SU-DHL-6 (cell line): ENCODE measurements at regions not wholly inside any gene's neighbourhood (a gene's known extent, or its start where the extent isn't known, plus 50 kb on each side); places are given as distances from the start of the nearest gene placed in this dataset.

ENCODE experiments used
- H2AFZ ChIP-seq: fragments of 200-600 bp; sonication (generic); 2 replicates; pipeline ENCODE4 v1.6.1; 2014; ENCODE audit warnings: low read depth, mild to moderate bottlenecking, moderate library complexity, mixed read lengths, antibody characterized with exemption, low read length; ENCODE audit not compliant: severe bottlenecking
- H3F3A ChIP-seq: fragments of 200-600 bp; shearing (Covaris generic); 2 replicates; pipeline ENCODE4 v1.6.0; 2016; ENCODE audit warnings: antibody characterized with exemption, mild to moderate bottlenecking; ENCODE audit not compliant: insufficient read depth
- H3K27ac ChIP-seq: fragments of 200-600 bp; sonication (generic); 2 replicates; pipeline ENCODE4 v1.5.1; 2016; ENCODE audit warnings: low read depth, mild to moderate bottlenecking, low read length, moderate library complexity, mixed read lengths
- H3K27me3 ChIP-seq: fragments of 200-600 bp; sonication (generic), shearing (Covaris generic); 2 replicates; pipeline ENCODE4 v1.6.0; 2014; ENCODE audit warnings: mild to moderate bottlenecking, low read length
- H3K36me3 ChIP-seq: fragments of 200-600 bp; sonication (generic); 2 replicates; pipeline ENCODE4 v1.6.1; 2014; ENCODE audit warnings: mild to moderate bottlenecking, low read length, mixed read lengths
- H3K4me2 ChIP-seq: fragments of 300-600, 200-600 bp; shearing (Covaris generic), sonication (generic); 2 replicates; pipeline ENCODE4 v1.6.0; 2014; ENCODE audit warnings: low read length, low read depth, mild to moderate bottlenecking; ENCODE audit not compliant: poor library complexity, severe bottlenecking
- H3K4me3 ChIP-seq: fragments of 200-600 bp; sonication (generic); 2 replicates; pipeline ENCODE4 v1.5.1; 2014; ENCODE audit warnings: antibody characterized with exemption, low read length, mild to moderate bottlenecking, mixed read lengths; ENCODE audit not compliant: insufficient read depth, poor library complexity, severe bottlenecking
- H3K79me2 ChIP-seq: fragments of 200-600 bp; sonication (generic); 2 replicates; pipeline ENCODE4 v1.6.1; 2014; ENCODE audit warnings: mild to moderate bottlenecking, low read length, moderate library complexity; ENCODE audit not compliant: insufficient read depth
- H3K9ac ChIP-seq: fragments of 200-600 bp; sonication (generic); 2 replicates; pipeline ENCODE4 v1.7.0; 2014; ENCODE audit warnings: mild to moderate bottlenecking, low read length
- H3K9me2 ChIP-seq: fragments of 200-600 bp; sonication (generic); replicated peaks from 2 replicates; pipeline ENCODE4 v1.6.1; 2014; ENCODE audit warnings: low read length; ENCODE audit not compliant: insufficient read depth
- H3K9me3 ChIP-seq: fragments of 200-600 bp; sonication (generic); 2 replicates; pipeline ENCODE4 v1.6.1; 2014; ENCODE audit warnings: low read length, mixed read lengths; ENCODE audit not compliant: insufficient read depth
- H4K20me1 ChIP-seq: fragments of 200-600 bp; sonication (generic); 2 replicates; pipeline ENCODE4 v1.6.1; 2014; ENCODE audit warnings: low read depth, mild to moderate bottlenecking, antibody characterized with exemption, low read length, moderate library complexity, mixed read lengths
- CTCF ChIP-seq: fragments of 200-600 bp; sonication (generic); IDR thresholded peaks from one replicate; pipeline ENCODE4 v1.5.1; 2017; ENCODE audit warnings: antibody characterized with exemption, mild to moderate bottlenecking, low read length, moderate library complexity; ENCODE audit not compliant: insufficient read depth, poor library complexity, severe bottlenecking
- EZH2phosphoT487 ChIP-seq: fragments of 200-600 bp; sonication (generic), shearing (Covaris generic); conservative IDR thresholded peaks from 2 replicates; pipeline ENCODE4 v1.6.1; 2018; ENCODE audit warnings: mild to moderate bottlenecking, antibody characterized with exemption, low read length, moderate library complexity, mixed read lengths

DNA sequence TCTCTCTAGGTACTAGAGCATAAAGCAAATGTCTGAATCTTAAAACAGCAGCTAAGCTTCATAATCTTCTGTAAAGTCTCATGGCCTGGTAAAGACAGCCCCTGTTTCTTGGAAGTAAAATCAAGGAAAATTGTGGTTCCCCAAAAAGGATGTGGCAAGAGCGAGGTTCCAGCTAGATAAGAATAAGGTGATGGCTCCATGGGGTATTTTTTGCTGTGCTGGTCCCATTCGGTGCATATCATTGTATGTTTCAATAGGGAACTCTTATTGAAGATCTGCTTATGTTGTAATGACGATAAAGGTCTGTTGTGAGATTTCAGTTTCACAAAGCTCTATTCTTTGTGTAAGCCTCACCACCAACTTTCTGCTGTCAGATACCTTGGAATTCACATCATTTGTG lies 316.9 kb upstream of the NOCT start:
- H3K36me3 ChIP-seq = no peaks in the 10 kb centered on the region
- no peak overlapping the region for H3K27ac ChIP-seq
- H3K4me2 ChIP-seq = no peak overlapping the region
- no peaks in the 10 kb centered on the region for H3K79me2 ChIP-seq
- TF ChIP-seq EZH2phosphoT487 (no peak), CTCF (no peak)
- no peak overlapping the region for H2AFZ ChIP-seq
- H3F3A ChIP-seq = no peaks in the 10 kb centered on the region
- H3K9me3 ChIP-seq = no peaks in the 10 kb centered on the region
- H4K20me1 ChIP-seq = no peaks in the 10 kb centered on the region
- H3K9me2 ChIP-seq = no peaks in the 10 kb centered on the region
- no peaks in the 10 kb centered on the region for H3K27me3 ChIP-seq
- H3K4me3 ChIP-seq = no peak overlapping the region
- no peak overlapping the region for H3K9ac ChIP-seq

- Histone ChIP-seq H3K79me2 (no peaks in the 10 kb centered on the region), H3K27me3 (no peaks in the 10 kb centered on the region), H3K4me3 (no peak overlapping the region), H3K36me3 (no peaks in the 10 kb centered on the region), H3K9ac (no peak overlapping the region), H3K4me2 (no peak overlapping the region), H3F3A (no peaks in the 10 kb centered on the region), H4K20me1 (no peaks in the 10 kb centered on the region), H2AFZ (no peak overlapping the region), H3K9me3 (no peaks in the 10 kb centered on the region), H3K9me2 (no peaks in the 10 kb centered on the region), H3K27ac (no peak overlapping the region)
- TF ChIP-seq EZH2phosphoT487 = no peak
- TF ChIP-seq CTCF = no peak
These were observed 317.7 kb upstream of the NOCT start for GRCh38 chr4:138697851-138698250.

DNA sequence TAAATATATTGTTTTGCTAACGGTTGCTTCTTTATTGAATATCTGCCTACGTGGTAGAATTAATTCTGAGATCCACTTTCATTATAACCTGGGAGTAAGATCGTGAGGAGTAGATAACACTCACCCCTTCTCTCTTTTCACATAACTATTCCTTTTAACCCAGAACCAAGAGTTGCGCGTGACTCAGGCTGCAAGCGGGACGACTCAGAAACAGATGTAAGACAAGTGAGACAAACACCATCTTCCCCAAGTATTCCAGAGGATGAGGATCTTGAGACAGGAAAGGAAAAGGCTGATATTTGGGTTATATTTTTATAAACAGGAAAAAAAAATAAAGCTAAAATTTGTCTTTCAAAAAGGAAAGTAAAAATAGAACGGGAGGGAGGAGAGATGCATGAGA lies 318.8 kb upstream of the NOCT start:
- no peak overlapping the region for H3K9ac ChIP-seq

More for the DNA sequence above, 318.8 kb upstream of the NOCT start:
- Histone ChIP-seq H3K27ac (no peak overlapping the region), H3K79me2 (no peaks in the 10 kb centered on the region), H3K36me3 (no peaks in the 10 kb centered on the region), H3K9me2 (no peaks in the 10 kb centered on the region), H3K4me2 (no peak overlapping the region), H3K27me3 (no peaks in the 10 kb centered on the region), H2AFZ (no peak overlapping the region), H3K9me3 (no peaks in the 10 kb centered on the region), H4K20me1 (no peaks in the 10 kb centered on the region), H3K4me3 (no peak overlapping the region), H3F3A (no peaks in the 10 kb centered on the region)
- no peak for TF ChIP-seq CTCF
- TF ChIP-seq EZH2phosphoT487 = no peak
